Activated naive CD4-positive, alpha-beta T cell treated with anti-CD3 and anti-CD28 coated beads for 36 hours (primary cell): ENCODE measurements at regions not wholly inside any gene's neighbourhood (a gene's known extent, or its start where the extent isn't known, plus 50 kb on each side); places are given as distances from the start of the nearest gene placed in this dataset.

Source experiments
- CTCF ChIA-PET: fragments of 350-600 bp; sonication (Branson Sonifier 250); formaldehyde crosslinking; loops from one replicate; lab custom pipeline; 2021; ENCODE audit warnings: antibody characterized with exemption; lab: Charles Lee
- DNase-seq: peaks from one replicate; pipeline ENCODE4 v3.0.0-alpha.2; 2020
- H3K27ac Mint-ChIP-seq: one replicate; pipeline ENCODE4 v1.8.0; 2021; ENCODE audit warnings: mild to moderate bottlenecking, mixed read lengths
- H3K27me3 Mint-ChIP-seq: one replicate; pipeline ENCODE4 v1.8.0; 2021; ENCODE audit warnings: low read depth, mixed read lengths
- H3K36me3 Mint-ChIP-seq: one replicate; pipeline ENCODE4 v1.8.0; 2021; ENCODE audit warnings: low read depth, mixed read lengths
- H3K4me1 Mint-ChIP-seq: one replicate; pipeline ENCODE4 v1.8.0; 2021; ENCODE audit warnings: low read depth, mixed read lengths
- H3K4me3 Mint-ChIP-seq: one replicate; pipeline ENCODE4 v1.8.0; 2021; ENCODE audit warnings: mild to moderate bottlenecking, moderate library complexity, mixed read lengths
- H3K9me3 Mint-ChIP-seq: one replicate; pipeline ENCODE4 v1.8.0; 2021; ENCODE audit warnings: mixed read lengths
- intact Hi-C: fragments of 100-400 bp; cut with micrococcal nuclease; formaldehyde crosslinking; loops from one replicate; pipeline ENCODE4 v1.15.1; 2023

GRCh38 chr20:40584130-40584809 is 104.8 kb downstream of the MAFB start:
- H3K4me3 Mint-ChIP-seq = no peak overlapping the region
- H3K27me3 Mint-ChIP-seq = peaks cover 6% of the 10 kb centered on the region
- no peaks in the 10 kb centered on the region for H3K36me3 Mint-ChIP-seq
- H3K27ac Mint-ChIP-seq = no peak overlapping the region
- H3K4me1 Mint-ChIP-seq = no peaks in the 10 kb centered on the region
- no peak for DNase-seq
- intact Hi-C loops = no loop called here
- CTCF ChIA-PET = no interaction called here
- no peaks in the 10 kb centered on the region for H3K9me3 Mint-ChIP-seq

- no peak for DNase-seq
- H3K4me3 Mint-ChIP-seq = no peak overlapping the region
- CTCF ChIA-PET = no interaction called here
- H3K27me3 Mint-ChIP-seq = peaks cover 6% of the 10 kb centered on the region
- no peaks in the 10 kb centered on the region for H3K9me3 Mint-ChIP-seq
- no peak overlapping the region for H3K27ac Mint-ChIP-seq
- H3K4me1 Mint-ChIP-seq = no peaks in the 10 kb centered on the region
- no peaks in the 10 kb centered on the region for H3K36me3 Mint-ChIP-seq
- intact Hi-C loops = no loop called here
Measured at GRCh38 chr20:40583636-40584035, 105.4 kb downstream of the MAFB start.

GRCh38 chr20:40583205-40583604 is 105.8 kb downstream of the MAFB start:
- Mint-ChIP-seq H3K4me3 (no peak overlapping the region), H3K27me3 (peaks cover 6% of the 10 kb centered on the region), H3K36me3 (no peaks in the 10 kb centered on the region), H3K27ac (no peak overlapping the region), H3K9me3 (no peaks in the 10 kb centered on the region), H3K4me1 (no peaks in the 10 kb centered on the region)
- intact Hi-C loops = no loop called here
- CTCF ChIA-PET = no interaction called here
- DNase-seq = no peak

- no peaks in the 10 kb centered on the region for H3K9me3 Mint-ChIP-seq
- no peaks in the 10 kb centered on the region for H3K4me1 Mint-ChIP-seq
- intact Hi-C loops = no loop called here
- no peaks in the 10 kb centered on the region for H3K36me3 Mint-ChIP-seq
- DNase-seq = no peak
- CTCF ChIA-PET = no interaction called here
- H3K27ac Mint-ChIP-seq = no peak overlapping the region
- H3K4me3 Mint-ChIP-seq = no peak overlapping the region
- peaks cover 6% of the 10 kb centered on the region for H3K27me3 Mint-ChIP-seq
Measured at GRCh38 chr20:40582531-40582930, 106.5 kb downstream of the MAFB start.

- intact Hi-C loops = no loop called here
- CTCF ChIA-PET = no interaction called here
- Mint-ChIP-seq H3K27ac (no peak overlapping the region), H3K9me3 (no peaks in the 10 kb centered on the region), H3K4me1 (no peaks in the 10 kb centered on the region), H3K36me3 (no peaks in the 10 kb centered on the region), H3K4me3 (no peak overlapping the region), H3K27me3 (peaks cover 6% of the 10 kb centered on the region)
- DNase-seq = no peak
Measured at GRCh38 chr20:40579701-40580100, 109.3 kb downstream of the MAFB start.

GRCh38 chr20:40578961-40579360 is 110.1 kb downstream of the MAFB start:
- Mint-ChIP-seq H3K4me1 (no peaks in the 10 kb centered on the region), H3K27ac (no peak overlapping the region), H3K9me3 (no peaks in the 10 kb centered on the region), H3K36me3 (no peaks in the 10 kb centered on the region), H3K27me3 (peaks cover 6% of the 10 kb centered on the region), H3K4me3 (no peak overlapping the region)
- CTCF ChIA-PET = no interaction called here
- no peak for DNase-seq
- intact Hi-C loops = no loop called here

GRCh38 chr20:40575851-40576250 is 113.2 kb downstream of the MAFB start:
- Mint-ChIP-seq H3K4me1 (no peaks in the 10 kb centered on the region), H3K27ac (no peak overlapping the region), H3K27me3 (peaks cover 4% of the 10 kb centered on the region), H3K4me3 (no peak overlapping the region), H3K36me3 (no peaks in the 10 kb centered on the region), H3K9me3 (no peaks in the 10 kb centered on the region)
- no peak for DNase-seq
- CTCF ChIA-PET = no interaction called here
- intact Hi-C loops = no loop called here

- intact Hi-C loops = no loop called here
- no peak overlapping the region for H3K27ac Mint-ChIP-seq
- H3K4me1 Mint-ChIP-seq = no peaks in the 10 kb centered on the region
- CTCF ChIA-PET = interaction anchor here (0.7 kb wide), 1 partner anchor 970 kb away, joined by 3 read pairs; no protein-coding TSS in a partner anchor
- H3K36me3 Mint-ChIP-seq = no peaks in the 10 kb centered on the region
- H3K4me3 Mint-ChIP-seq = no peak overlapping the region
- DNase-seq = no peak
- H3K27me3 Mint-ChIP-seq = no peaks in the 10 kb centered on the region
- H3K9me3 Mint-ChIP-seq = no peaks in the 10 kb centered on the region
Measured at GRCh38 chr20:40572251-40572650, 116.8 kb downstream of the MAFB start.

- Mint-ChIP-seq H3K9me3 (no peaks in the 10 kb centered on the region), H3K27ac (no peak overlapping the region), H3K4me1 (no peaks in the 10 kb centered on the region), H3K27me3 (no peaks in the 10 kb centered on the region), H3K36me3 (no peaks in the 10 kb centered on the region), H3K4me3 (no peak overlapping the region)
- DNase-seq = no peak
- intact Hi-C loops = no loop called here
- CTCF ChIA-PET = interaction anchor here (0.7 kb wide), 1 partner anchor 969 kb away, joined by 3 read pairs; no protein-coding TSS in a partner anchor
Measured at GRCh38 chr20:40571639-40572038, 117.4 kb downstream of the MAFB start.

GRCh38 chr20:40568200-40568599 is 120.8 kb downstream of the MAFB start:
- Mint-ChIP-seq H3K27me3 (no peaks in the 10 kb centered on the region), H3K36me3 (no peaks in the 10 kb centered on the region), H3K4me3 (no peak overlapping the region), H3K27ac (no peak overlapping the region), H3K9me3 (no peaks in the 10 kb centered on the region), H3K4me1 (no peaks in the 10 kb centered on the region)
- CTCF ChIA-PET = no interaction called here
- intact Hi-C loops = no loop called here
- no peak for DNase-seq

GRCh38 chr20:40565682-40566040 is 123.4 kb downstream of the MAFB start:
- no peak overlapping the region for H3K27ac Mint-ChIP-seq
- H3K4me3 Mint-ChIP-seq = no peak overlapping the region
- DNase-seq = no peak
- H3K36me3 Mint-ChIP-seq = no peaks in the 10 kb centered on the region
- H3K27me3 Mint-ChIP-seq = peaks cover 4% of the 10 kb centered on the region
- no peaks in the 10 kb centered on the region for H3K9me3 Mint-ChIP-seq
- intact Hi-C loops = no loop called here
- no peaks in the 10 kb centered on the region for H3K4me1 Mint-ChIP-seq
- CTCF ChIA-PET = no interaction called here

GRCh38 chr20:40565001-40565681 is 123.9 kb downstream of the MAFB start:
- H3K4me3 Mint-ChIP-seq = no peak overlapping the region
- no peaks in the 10 kb centered on the region for H3K9me3 Mint-ChIP-seq
- H3K27me3 Mint-ChIP-seq = peaks cover 4% of the 10 kb centered on the region
- no peaks in the 10 kb centered on the region for H3K36me3 Mint-ChIP-seq
- no peaks in the 10 kb centered on the region for H3K4me1 Mint-ChIP-seq
- DNase-seq = no peak
- CTCF ChIA-PET = no interaction called here
- H3K27ac Mint-ChIP-seq = no peak overlapping the region
- intact Hi-C loops = no loop called here

GRCh38 chr20:40563296-40563950 is 125.6 kb downstream of the MAFB start:
- no peaks in the 10 kb centered on the region for H3K9me3 Mint-ChIP-seq
- no peaks in the 10 kb centered on the region for H3K36me3 Mint-ChIP-seq
- H3K4me3 Mint-ChIP-seq = no peak overlapping the region
- CTCF ChIA-PET = no interaction called here
- no peak for DNase-seq
- no peaks in the 10 kb centered on the region for H3K4me1 Mint-ChIP-seq
- H3K27me3 Mint-ChIP-seq = peaks cover 4% of the 10 kb centered on the region
- intact Hi-C loops = no loop called here
- H3K27ac Mint-ChIP-seq = no peak overlapping the region
